Inflammatory macrophage (primary cell): ENCODE measurements at regions not wholly inside any gene's neighbourhood (a gene's known extent, or its start where the extent isn't known, plus 50 kb on each side); places are given as distances from the start of the nearest gene placed in this dataset.

Source experiments
- DNase-seq, 2 donors: peaks; one replicate each; pipeline ENCODE4 v3.0.0-alpha.2; 2020 to 2022

DNA sequence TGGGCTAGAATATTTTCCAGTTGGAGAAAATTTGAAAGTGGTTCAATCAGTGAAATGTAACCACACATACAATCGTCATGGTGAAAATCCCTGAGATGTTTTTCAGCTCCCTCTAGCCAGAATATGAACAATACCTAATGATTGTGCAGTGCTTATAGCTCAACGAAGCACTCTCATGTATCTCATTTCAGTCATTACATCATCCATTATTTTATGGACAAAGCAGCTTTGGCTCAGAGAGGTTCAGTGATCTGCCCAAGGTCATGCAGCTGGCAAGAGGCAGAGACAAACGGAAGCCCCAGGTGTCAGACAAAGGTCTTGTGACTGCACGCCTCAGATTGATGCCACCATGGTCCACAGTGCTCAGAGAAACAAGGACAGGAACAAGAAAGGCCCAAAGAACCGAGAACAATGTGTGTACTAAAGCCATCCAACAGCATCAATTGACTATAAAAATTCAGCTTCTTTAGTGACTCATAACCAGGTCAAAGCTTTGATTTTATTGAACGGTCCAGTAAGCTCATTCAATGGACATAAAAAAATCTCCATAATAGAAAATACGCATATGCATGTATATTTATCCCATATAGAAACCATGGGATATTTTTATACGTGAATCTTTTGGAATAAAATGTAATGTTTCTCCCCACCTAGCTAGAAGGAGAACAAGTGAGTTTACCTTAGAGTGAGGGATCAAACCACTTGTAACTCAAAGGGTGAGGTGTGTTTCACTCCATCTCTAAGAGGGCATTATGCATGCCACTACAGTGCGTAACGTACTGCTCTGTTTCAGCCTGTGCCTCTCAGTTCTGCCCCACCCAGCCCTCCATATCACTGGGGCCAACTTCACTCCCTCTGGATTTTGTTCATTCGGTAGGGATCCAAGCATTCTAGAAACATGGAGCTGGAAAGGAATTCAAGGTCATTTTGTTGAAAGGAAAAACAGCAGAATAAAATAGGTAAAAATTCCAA is 141.8 kb downstream of the GRIN2B start:
- DNase-seq = no peak

- no peak for DNase-seq
Measured at GRCh38 chr12:13836099-13836498, 145.3 kb downstream of the GRIN2B start.

GRCh38 chr12:13835652-13836051 is 145.8 kb downstream of the GRIN2B start:
- DNase-seq = no peak

DNA sequence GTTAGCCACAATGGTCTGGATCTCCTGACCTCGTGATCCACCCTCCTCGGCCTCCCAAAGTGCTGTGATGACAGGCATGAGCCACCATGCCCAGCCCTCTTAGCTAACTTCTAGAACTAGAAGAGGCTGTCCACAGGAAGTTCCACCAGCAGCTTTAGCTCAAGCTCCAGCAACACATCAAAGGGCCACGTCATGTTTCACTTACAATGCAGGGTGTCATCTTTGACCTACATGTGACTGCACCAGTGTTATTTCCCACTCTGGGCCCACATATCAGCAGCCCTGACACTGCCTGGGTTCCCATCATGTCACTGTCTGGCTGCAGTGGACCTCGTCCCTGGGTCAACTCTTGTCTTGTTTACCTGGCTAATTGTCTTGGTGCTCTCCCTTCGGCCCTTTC is 147.2 kb downstream of the GRIN2B start:
- no peak for DNase-seq

- DNase-seq = no peak
Measured at GRCh38 chr12:13817131-13817530, 164.3 kb downstream of the GRIN2B start.

DNA sequence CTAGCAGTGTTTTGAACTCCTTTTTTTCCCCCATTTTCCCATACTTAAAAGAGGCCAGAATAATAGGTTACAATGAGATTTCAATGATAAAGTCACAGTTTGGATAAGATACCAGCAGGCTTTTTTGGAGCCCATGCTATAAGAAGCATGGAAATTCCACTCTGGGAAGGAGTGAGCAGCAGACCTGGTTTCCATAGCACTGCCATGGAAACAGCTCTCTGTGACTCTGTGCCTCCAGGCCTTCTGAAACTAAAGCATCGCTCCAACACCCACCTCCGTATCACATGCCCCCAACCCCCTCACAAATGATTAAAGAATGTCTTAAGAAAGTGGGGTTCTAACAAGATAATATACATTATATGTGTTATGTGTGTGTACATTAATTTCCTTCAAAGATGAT is 165.0 kb downstream of the GRIN2B start:
- no peak for DNase-seq

DNA sequence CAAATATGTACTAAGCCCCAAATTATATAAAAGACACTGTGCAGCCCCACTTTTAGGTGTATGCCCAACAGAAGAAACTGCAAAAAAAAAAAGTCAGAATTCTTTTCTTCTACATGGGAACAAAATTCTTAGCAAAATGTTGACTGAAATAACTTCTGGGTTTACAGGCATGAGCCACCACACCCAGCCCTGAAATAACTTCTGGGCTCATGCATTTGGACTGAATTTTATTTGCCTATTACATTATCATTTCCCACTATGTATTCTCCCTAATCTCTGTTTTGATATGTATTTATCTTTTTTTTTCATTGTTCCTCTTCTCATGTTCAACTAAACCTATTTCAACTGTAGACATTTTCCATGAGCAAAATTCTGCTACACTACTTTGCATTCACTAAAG is 169.2 kb downstream of the GRIN2B start:
- DNase-seq = no peak

DNA sequence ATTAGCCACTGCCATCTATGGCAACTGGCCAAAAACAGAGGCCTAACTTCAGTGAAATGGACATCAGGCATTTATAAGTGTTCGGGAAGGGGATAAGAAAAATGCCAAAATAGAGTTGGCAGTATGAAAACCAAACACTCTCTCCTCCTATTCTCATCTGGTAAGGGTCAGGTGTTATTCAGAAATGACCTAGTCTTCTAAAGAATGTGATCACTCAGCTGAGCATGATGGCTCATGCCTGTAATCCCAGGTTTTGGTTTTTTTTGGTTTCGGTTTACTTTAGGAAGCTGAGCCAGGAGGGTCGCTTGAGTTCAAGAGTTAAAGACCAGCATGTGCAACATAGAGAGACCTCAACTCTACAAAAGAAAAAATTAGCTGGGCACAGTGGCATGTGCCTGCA is 170.3 kb downstream of the GRIN2B start:
- DNase-seq = no peak

- DNase-seq = no peak
Measured at GRCh38 chr12:13805041-13805440, 176.4 kb downstream of the GRIN2B start.

DNA sequence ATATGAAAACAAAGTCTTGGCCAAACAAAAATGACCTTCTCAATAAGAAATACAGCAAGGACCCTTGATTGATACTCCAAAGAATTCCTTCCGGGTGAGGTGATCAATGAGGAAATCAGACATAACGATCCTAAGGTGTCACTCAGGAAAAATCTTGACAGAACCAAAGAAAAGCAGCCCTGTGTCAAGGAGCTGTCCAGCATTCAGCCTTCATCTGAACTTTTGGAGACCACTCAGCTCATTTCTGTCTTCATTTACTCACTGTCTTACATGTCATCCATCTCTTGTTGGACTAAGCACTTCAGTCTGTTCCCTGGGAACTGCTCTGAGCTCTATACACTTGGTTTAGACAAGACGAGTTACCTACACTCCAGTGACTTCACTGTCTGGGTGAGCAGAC is 179.9 kb downstream of the GRIN2B start:
- DNase-seq = no peak

- no peak for DNase-seq
Measured at GRCh38 chr12:13799574-13799973, 181.8 kb downstream of the GRIN2B start.

DNA sequence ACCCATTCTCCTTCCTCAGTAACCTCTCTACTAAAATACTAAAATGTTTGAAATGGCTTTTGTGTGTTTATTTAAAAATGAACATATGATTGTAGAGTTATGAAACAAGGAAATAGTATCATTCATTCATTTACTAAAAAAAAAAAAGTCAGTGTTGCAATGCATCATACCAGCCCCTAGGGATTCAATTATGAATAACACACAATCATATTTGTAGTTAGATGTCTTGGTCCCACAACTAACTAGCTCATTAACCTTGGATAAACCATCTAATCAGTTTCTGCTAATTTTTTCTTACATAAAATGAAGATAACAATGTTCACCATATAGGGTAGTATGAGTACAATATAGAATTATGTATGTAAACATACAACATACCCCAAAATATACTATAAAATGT is 183.2 kb downstream of the GRIN2B start:
- no peak for DNase-seq

GRCh38 chr12:13794706-13795105 is 186.7 kb downstream of the GRIN2B start:
- no peak for DNase-seq

GRCh38 chr12:13790317-13790716 is 191.1 kb downstream of the GRIN2B start:
- no peak for DNase-seq

- no peak for DNase-seq
Measured at GRCh38 chr12:13788626-13789025, 192.8 kb downstream of the GRIN2B start.

- DNase-seq = no peak
Measured at GRCh38 chr12:13786646-13787045, 194.8 kb downstream of the GRIN2B start.

DNA sequence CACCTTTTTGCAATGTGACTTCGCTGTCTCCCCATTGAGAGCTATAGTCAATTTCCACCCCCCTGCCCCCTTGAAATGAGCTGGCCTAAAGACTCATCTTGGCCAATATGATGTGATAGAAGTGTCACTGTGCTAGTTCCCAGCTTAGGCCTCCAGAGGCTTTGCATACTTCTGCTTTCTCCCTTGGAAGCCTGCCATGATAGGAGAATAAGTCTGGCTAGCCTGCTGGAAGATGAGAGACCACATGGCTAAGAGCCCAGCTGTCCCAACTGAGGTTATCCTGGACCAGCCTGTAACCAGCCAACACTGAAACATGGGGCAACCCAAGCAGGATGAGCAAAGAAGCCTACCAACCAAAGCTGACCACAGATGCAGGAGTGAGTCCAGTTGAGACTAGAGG is 196.9 kb downstream of the GRIN2B start:
- no peak for DNase-seq

GRCh38 chr12:13780453-13780852 is 200.9 kb downstream of the GRIN2B start:
- DNase-seq = no peak

DNA sequence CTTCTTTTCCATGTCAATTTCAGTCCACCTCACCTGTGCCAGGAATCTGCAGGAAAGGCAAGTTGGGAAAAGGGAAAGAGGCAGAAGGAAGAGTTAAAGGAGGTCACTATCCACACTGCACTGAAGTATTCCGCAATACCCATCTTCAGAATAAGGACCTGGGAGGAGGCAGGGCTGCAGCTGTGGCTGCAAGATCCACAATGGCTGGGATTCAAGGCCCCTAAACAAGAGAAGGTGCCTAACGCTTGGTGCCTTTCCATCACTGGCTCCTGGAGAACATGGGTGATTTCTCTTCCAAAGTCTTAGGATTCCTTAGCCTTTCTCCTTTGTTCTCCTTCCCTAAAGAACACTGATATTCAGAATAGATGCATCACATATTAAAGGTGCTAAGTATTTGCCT is 204.0 kb downstream of the GRIN2B start:
- no peak for DNase-seq

DNA sequence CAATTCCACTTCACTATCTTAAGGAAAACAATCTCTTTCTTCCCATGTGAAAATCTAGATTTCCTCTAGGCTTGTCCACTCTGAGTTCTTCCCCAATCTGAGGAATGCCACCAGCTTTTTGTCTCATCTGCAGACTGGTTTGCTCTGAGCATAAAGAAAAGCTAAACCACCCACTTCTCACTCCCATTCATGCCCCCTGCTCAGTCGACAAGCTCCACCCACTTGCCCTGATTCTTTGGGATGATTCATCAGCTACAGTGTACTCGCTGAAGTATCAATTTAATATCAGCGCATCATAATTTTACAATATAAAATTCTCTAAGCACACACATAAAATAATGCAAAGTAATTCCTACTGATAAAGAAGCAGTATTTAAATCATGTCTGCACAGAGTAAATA is 209.1 kb downstream of the GRIN2B start:
- no peak for DNase-seq

DNA sequence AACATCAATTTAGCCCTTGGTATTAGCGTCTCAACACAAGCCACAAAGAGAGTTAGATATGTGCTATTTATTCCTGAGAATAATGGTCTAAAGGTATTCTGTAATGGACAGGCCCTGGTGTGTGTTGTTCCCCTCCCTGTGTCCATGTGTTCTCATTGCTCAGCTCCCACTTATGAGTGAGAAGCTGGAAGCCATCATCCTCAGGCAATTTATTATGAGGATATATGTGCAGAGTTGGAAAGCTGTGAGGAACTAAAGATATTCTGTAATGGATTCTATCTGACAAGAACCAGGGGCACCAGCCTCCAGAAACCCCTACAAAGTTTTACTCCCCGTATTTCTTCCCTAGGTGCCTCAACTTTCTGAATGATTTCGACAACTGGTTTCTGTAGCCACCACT is 210.8 kb downstream of the GRIN2B start:
- DNase-seq = no peak

DNA sequence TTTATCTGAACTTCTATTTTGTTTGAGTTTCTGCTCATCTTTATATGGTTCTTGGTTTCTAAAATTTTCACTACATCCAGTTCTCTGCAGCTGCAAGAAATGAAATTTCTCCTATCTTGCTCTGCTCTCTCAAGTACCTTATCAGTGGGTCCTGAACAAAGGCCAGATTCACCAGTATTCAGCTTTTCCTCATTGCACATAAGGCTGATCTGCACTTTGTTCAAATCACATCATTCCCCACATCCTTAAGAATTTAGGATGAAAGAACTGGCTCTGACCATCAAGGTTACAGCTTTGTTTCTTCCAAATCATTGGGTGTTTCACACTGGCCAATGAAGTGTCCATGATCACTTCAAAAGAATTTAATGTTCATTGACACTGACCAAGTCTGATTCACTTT is 211.4 kb downstream of the GRIN2B start:
- no peak for DNase-seq

GRCh38 chr12:13769273-13769672 is 212.1 kb downstream of the GRIN2B start:
- no peak for DNase-seq

- DNase-seq = no peak
Measured at GRCh38 chr12:13764748-13765147, 216.7 kb downstream of the GRIN2B start.

GRCh38 chr12:13749389-13749788 is 232.0 kb downstream of the GRIN2B start:
- DNase-seq = no peak
